ENCODE measurements at regions not wholly inside any gene's neighbourhood (a gene's known extent, or its start where the extent isn't known, plus 50 kb on each side); places are given as distances from the start of the nearest gene placed in this dataset.

GRCh38 chr1:99594205-99594604 is 51.7 kb upstream of the PALMD start:
- TF ChIP-seq CTCF (IDR thresholded peaks at IDR 0.05) (no peak), POLR2A (IDR thresholded peaks at IDR 0.05) (no peak), EP300 (IDR thresholded peaks at IDR 0.05) (no peak)
